Vagina (tissue), 2 donors: ENCODE measurements at regions not wholly inside any gene's neighbourhood (a gene's known extent, or its start where the extent isn't known, plus 50 kb on each side); places are given as distances from the start of the nearest gene placed in this dataset.

Experiments used
- POLR2A ChIP-seq, 2 donors: fragments of 450-650 bp; IDR thresholded peaks; one replicate each; pipeline ENCODE4 v1.6.1; 2017; ENCODE audit warnings: antibody characterized with exemption in 2 of 2, mild to moderate bottlenecking in 2 of 2, moderate library complexity in 2 of 2
- POLR2AphosphoS5 ChIP-seq, 2 donors: sonication (generic); formaldehyde crosslinking; IDR thresholded peaks; one replicate each; pipeline ENCODE4 v1.9.0; 2017; ENCODE audit warnings: antibody characterized with exemption in 2 of 2, mild to moderate bottlenecking in 2 of 2, low read depth in 1 of 2; ENCODE audit not compliant: insufficient read depth in 1 of 2
- TF ChIP-seq, protein P1 (sequence below), 3 experiments: fragments of 450-650 bp in 2 of 3; fragments of 200-600 bp in 1 of 3; sonication (generic) in 1 of 3; IDR thresholded peaks; one replicate each; pipeline ENCODE4 v1.5.1; 2017 to 2019; ENCODE audit warnings: antibody characterized with exemption in 3 of 3, mild to moderate bottlenecking in 2 of 3, moderate library complexity in 2 of 3

DNA sequence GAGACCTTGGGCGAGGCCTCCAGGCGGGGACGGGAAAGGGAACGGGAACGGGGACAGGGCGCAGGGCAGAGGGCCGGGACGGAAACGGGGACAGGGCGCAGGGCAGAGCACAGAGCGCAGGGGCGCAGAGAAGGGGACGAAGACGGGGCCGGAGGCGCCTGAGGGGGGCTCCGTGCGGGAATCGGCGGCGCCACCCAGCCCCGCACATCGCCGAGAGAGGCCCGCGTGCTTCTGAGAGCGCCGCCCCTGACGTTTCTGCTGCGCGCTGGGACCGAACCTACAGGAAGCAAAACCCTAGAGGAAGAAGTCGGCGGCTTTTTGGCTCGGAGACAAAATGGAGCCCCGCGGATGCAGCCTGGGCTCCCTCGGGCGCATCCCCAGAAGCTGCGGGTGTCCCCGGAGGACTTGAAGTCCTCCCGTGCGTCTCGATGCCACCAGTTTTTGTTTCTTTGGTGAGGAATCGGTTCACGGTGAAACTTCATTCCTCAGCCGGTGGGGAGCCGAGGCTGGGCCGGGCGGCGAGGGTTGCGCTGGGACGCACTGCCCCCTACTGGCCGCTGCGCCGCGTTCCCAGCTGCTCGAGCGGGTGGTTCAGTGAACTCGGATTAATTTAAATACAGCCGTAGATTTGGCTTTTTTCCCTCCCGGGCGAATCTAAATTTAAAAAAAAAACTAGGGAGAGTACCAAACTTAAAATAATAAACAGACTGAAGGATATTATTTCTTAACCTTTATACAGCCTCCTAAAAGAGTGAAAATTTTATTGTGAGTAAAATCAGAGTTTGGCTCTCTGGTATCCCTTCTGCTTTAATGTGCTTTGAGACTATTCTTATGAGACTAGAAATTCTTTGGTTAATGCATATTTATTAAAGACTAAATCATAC is 350.0 kb upstream of the ARGLU1 start:
- TF ChIP-seq, protein P1, sequence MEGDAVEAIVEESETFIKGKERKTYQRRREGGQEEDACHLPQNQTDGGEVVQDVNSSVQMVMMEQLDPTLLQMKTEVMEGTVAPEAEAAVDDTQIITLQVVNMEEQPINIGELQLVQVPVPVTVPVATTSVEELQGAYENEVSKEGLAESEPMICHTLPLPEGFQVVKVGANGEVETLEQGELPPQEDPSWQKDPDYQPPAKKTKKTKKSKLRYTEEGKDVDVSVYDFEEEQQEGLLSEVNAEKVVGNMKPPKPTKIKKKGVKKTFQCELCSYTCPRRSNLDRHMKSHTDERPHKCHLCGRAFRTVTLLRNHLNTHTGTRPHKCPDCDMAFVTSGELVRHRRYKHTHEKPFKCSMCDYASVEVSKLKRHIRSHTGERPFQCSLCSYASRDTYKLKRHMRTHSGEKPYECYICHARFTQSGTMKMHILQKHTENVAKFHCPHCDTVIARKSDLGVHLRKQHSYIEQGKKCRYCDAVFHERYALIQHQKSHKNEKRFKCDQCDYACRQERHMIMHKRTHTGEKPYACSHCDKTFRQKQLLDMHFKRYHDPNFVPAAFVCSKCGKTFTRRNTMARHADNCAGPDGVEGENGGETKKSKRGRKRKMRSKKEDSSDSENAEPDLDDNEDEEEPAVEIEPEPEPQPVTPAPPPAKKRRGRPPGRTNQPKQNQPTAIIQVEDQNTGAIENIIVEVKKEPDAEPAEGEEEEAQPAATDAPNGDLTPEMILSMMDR (IDR thresholded peaks at IDR 0.05): peak; percentile 49 to 93 (median 83)
- TF ChIP-seq POLR2AphosphoS5 (IDR thresholded peaks at IDR 0.05; ENCODE audit: insufficient read depth in 1 of 2, low read depth in 1 of 2) (peak; percentile 67 to 74), POLR2A (IDR thresholded peaks at IDR 0.05) (no peak)
